Naive thymus-derived CD4-positive, alpha-beta T cell (primary cell): ENCODE measurements at regions not wholly inside any gene's neighbourhood (a gene's known extent, or its start where the extent isn't known, plus 50 kb on each side); places are given as distances from the start of the nearest gene placed in this dataset.

ENCODE experiments used
- ATAC-seq: fragments of 150-1000 bp; cut with Tn5 transposase; 2 replicates; pipeline ENCODE4 v1.10.0; 2021; ENCODE audit warnings: mild to moderate bottlenecking, moderate library complexity
- CTCF ChIA-PET: fragments of 350-600 bp; sonication (Branson Sonifier 250); formaldehyde crosslinking; loops from one replicate; lab custom pipeline; 2021; ENCODE audit warnings: antibody characterized with exemption; lab: Charles Lee
- POLR2A ChIA-PET: fragments of 350-600 bp; sonication (Branson Sonifier 250); formaldehyde crosslinking; loops from one replicate; lab custom pipeline; 2021; ENCODE audit warnings: antibody characterized with exemption, inconsistent platforms; lab: Charles Lee
- DNase-seq, 9 donors: peaks; one replicate each; pipeline versions ENCODE4 v3.0.0 to v3.0.0-alpha.2; 2020 to 2022; ENCODE audit warnings: mixed read lengths in 1 of 9
- H3K27ac ChIP-seq: one replicate; pipeline ENCODE4 v1.7.0; 2013; ENCODE audit warnings: mild to moderate bottlenecking, low read depth, low read length, moderate library complexity
- H3K27me3 ChIP-seq, 2 donors: one replicate each; pipeline ENCODE4 v1.7.0; 2013; ENCODE audit warnings: low read length in 2 of 2, mild to moderate bottlenecking in 2 of 2, moderate library complexity in 2 of 2; ENCODE audit not compliant: control insufficient read depth in 2 of 2, insufficient read depth in 2 of 2
- H3K36me3 ChIP-seq, 3 experiments: 1 replicate in 2 of 3; 2 replicates in 1 of 3; pipeline ENCODE4 v1.7.0; 2013; ENCODE audit warnings: low read length in 3 of 3, mild to moderate bottlenecking in 3 of 3, moderate library complexity in 1 of 3; ENCODE audit not compliant: insufficient read depth in 3 of 3, control insufficient read depth in 2 of 3
- H3K4me1 ChIP-seq, 2 donors: one replicate each; pipeline ENCODE4 v1.7.0; 2013; ENCODE audit warnings: low read length in 2 of 2, mild to moderate bottlenecking in 2 of 2, moderate library complexity in 1 of 2; ENCODE audit not compliant: control insufficient read depth in 2 of 2, insufficient read depth in 2 of 2
- H3K4me3 ChIP-seq: 2 replicates; pipeline ENCODE4 v1.7.0; 2013; ENCODE audit warnings: mild to moderate bottlenecking, low read length
- H3K9me3 ChIP-seq, 3 experiments: 1 replicate in 2 of 3; 2 replicates in 1 of 3; pipeline ENCODE4 v1.7.0; 2013; ENCODE audit warnings: low read length in 3 of 3; ENCODE audit not compliant: control insufficient read depth in 2 of 3
- H3K27ac Mint-ChIP-seq, 9 donors: one replicate each; pipeline ENCODE4 v1.8.0; 2020 to 2022; ENCODE audit warnings: mixed read lengths in 9 of 9, mild to moderate bottlenecking in 8 of 9, moderate library complexity in 5 of 9, inconsistent platforms in 2 of 9
- H3K27me3 Mint-ChIP-seq, 5 donors: one replicate each; pipeline ENCODE4 v1.8.0; 2021 to 2022; ENCODE audit warnings: mixed read lengths in 5 of 5, mild to moderate bottlenecking in 1 of 5
- H3K36me3 Mint-ChIP-seq, 5 donors: one replicate each; pipeline ENCODE4 v1.8.0; 2020 to 2022; ENCODE audit warnings: mixed read lengths in 5 of 5, mild to moderate bottlenecking in 3 of 5, inconsistent platforms in 1 of 5
- H3K4me1 Mint-ChIP-seq, 7 donors: one replicate each; pipeline ENCODE4 v1.8.0; 2020 to 2022; ENCODE audit warnings: mixed read lengths in 7 of 7, mild to moderate bottlenecking in 3 of 7, inconsistent platforms in 1 of 7
- H3K4me3 Mint-ChIP-seq, 10 donors: one replicate each; pipeline ENCODE4 v1.8.0; 2020 to 2022; ENCODE audit warnings: mild to moderate bottlenecking in 10 of 10, mixed read lengths in 10 of 10, moderate library complexity in 6 of 10, inconsistent platforms in 2 of 10
- H3K9me3 Mint-ChIP-seq, 11 donors: one replicate each; pipeline ENCODE4 v1.8.0; 2020 to 2022; ENCODE audit warnings: mixed read lengths in 11 of 11, mild to moderate bottlenecking in 4 of 11, inconsistent platforms in 1 of 11, moderate library complexity in 1 of 11
- intact Hi-C, 2 donors: fragments of 100-400 bp; cut with micrococcal nuclease; formaldehyde crosslinking; loops; one replicate each; pipeline ENCODE4 v1.15.1; 2023

- Mint-ChIP-seq H3K4me3 (no peak overlapping the region), H3K36me3 (no peaks in the 10 kb centered on the region), H3K27ac (no peak overlapping the region), H3K27me3 (peaks cover 0 to 25% (median 4%) of the 10 kb centered on the region in 5 donors), H3K4me1 (no peaks in the 10 kb centered on the region), H3K9me3 (peaks cover 0 to 3% (median 0%) of the 10 kb centered on the region in 11 donors)
- no peak for DNase-seq
- no peak for ATAC-seq
- Histone ChIP-seq H3K27ac (no peak overlapping the region), H3K27me3 (no peaks in the 10 kb centered on the region), H3K36me3 (no peaks in the 10 kb centered on the region), H3K4me3 (no peak overlapping the region), H3K9me3 (no peaks in the 10 kb centered on the region), H3K4me1 (no peaks in the 10 kb centered on the region)
- POLR2A ChIA-PET, result no interaction called here
- intact Hi-C loops, result no loop called here
- CTCF ChIA-PET, result no interaction called here
Measured at GRCh38 chr9:78547831-78548230, 250.9 kb downstream of the PSAT1 start.

- Mint-ChIP-seq H3K27me3 (peaks cover 0 to 25% (median 4%) of the 10 kb centered on the region in 5 donors), H3K4me3 (no peak overlapping the region), H3K27ac (no peak overlapping the region), H3K4me1 (no peaks in the 10 kb centered on the region), H3K36me3 (no peaks in the 10 kb centered on the region), H3K9me3 (peaks cover 0 to 3% (median 0%) of the 10 kb centered on the region in 11 donors)
- Histone ChIP-seq H3K9me3 (no peaks in the 10 kb centered on the region), H3K4me1 (no peaks in the 10 kb centered on the region), H3K27me3 (no peaks in the 10 kb centered on the region), H3K36me3 (no peaks in the 10 kb centered on the region), H3K4me3 (no peak overlapping the region), H3K27ac (no peak overlapping the region)
- ATAC-seq (no peak), DNase-seq (no peak)
- ChIA-PET CTCF (no interaction called here), POLR2A (no interaction called here)
- intact Hi-C loops, result no loop called here
Measured at GRCh38 chr9:78548670-78549069, 251.7 kb downstream of the PSAT1 start.

- Mint-ChIP-seq H3K27me3 (peaks cover 0 to 25% (median 4%) of the 10 kb centered on the region in 5 donors), H3K27ac (no peak overlapping the region), H3K36me3 (no peaks in the 10 kb centered on the region), H3K9me3 (peaks cover 0 to 3% (median 0%) of the 10 kb centered on the region in 11 donors), H3K4me1 (no peaks in the 10 kb centered on the region), H3K4me3 (no peak overlapping the region)
- Histone ChIP-seq H3K9me3 (no peaks in the 10 kb centered on the region), H3K36me3 (no peaks in the 10 kb centered on the region), H3K27me3 (no peaks in the 10 kb centered on the region), H3K4me3 (no peak overlapping the region), H3K4me1 (no peaks in the 10 kb centered on the region), H3K27ac (no peak overlapping the region)
- CTCF ChIA-PET, result no interaction called here
- no peak for ATAC-seq
- intact Hi-C loops, result no loop called here
- POLR2A ChIA-PET, result interaction anchor here (0.6 kb wide), 1 partner anchor 18 kb away, joined by 3 read pairs; no protein-coding TSS in a partner anchor
- DNase-seq, result no peak
Measured at GRCh38 chr9:78549711-78550110, 252.8 kb downstream of the PSAT1 start.

- Histone ChIP-seq H3K4me1 (no peaks in the 10 kb centered on the region), H3K27ac (no peak overlapping the region), H3K9me3 (no peaks in the 10 kb centered on the region), H3K4me3 (no peak overlapping the region), H3K27me3 (no peaks in the 10 kb centered on the region), H3K36me3 (no peaks in the 10 kb centered on the region)
- POLR2A ChIA-PET, result no interaction called here
- Mint-ChIP-seq H3K4me1 (no peaks in the 10 kb centered on the region), H3K27me3 (peaks cover 0 to 19% (median 4%) of the 10 kb centered on the region in 5 donors), H3K36me3 (no peaks in the 10 kb centered on the region), H3K9me3 (peaks cover 0 to 3% (median 0%) of the 10 kb centered on the region in 11 donors), H3K27ac (no peak overlapping the region), H3K4me3 (no peak overlapping the region)
- intact Hi-C loops, result no loop called here
- CTCF ChIA-PET, result interaction anchor here (0.6 kb wide), 1 partner anchor 1099 kb away, joined by 3 read pairs; no protein-coding TSS in a partner anchor
- ATAC-seq (no peak), DNase-seq (no peak)
Measured at GRCh38 chr9:78552802-78553201, 255.9 kb downstream of the PSAT1 start.

- Mint-ChIP-seq H3K9me3 (peaks cover 0 to 7% (median 0%) of the 10 kb centered on the region in 11 donors), H3K4me3 (no peak overlapping the region), H3K36me3 (no peaks in the 10 kb centered on the region), H3K4me1 (no peaks in the 10 kb centered on the region), H3K27me3 (no peaks in the 10 kb centered on the region), H3K27ac (no peak overlapping the region)
- no peak overlapping the region for H3K27ac ChIP-seq
- intact Hi-C loops, result no loop called here
- no peaks in the 10 kb centered on the region for H3K9me3 ChIP-seq
- ATAC-seq (no peak), DNase-seq (no peak)
- no peaks in the 10 kb centered on the region for H3K27me3 ChIP-seq
- ChIA-PET POLR2A (no interaction called here), CTCF (interaction anchor here (0.6 kb wide), 1 partner anchor 13 kb away, joined by 3 read pairs; no protein-coding TSS in a partner anchor)
- H3K4me1 ChIP-seq, result no peaks in the 10 kb centered on the region
- H3K36me3 ChIP-seq, result no peaks in the 10 kb centered on the region
- no peak overlapping the region for H3K4me3 ChIP-seq
Measured at GRCh38 chr9:78557540-78557939, 260.6 kb downstream of the PSAT1 start.

DNA sequence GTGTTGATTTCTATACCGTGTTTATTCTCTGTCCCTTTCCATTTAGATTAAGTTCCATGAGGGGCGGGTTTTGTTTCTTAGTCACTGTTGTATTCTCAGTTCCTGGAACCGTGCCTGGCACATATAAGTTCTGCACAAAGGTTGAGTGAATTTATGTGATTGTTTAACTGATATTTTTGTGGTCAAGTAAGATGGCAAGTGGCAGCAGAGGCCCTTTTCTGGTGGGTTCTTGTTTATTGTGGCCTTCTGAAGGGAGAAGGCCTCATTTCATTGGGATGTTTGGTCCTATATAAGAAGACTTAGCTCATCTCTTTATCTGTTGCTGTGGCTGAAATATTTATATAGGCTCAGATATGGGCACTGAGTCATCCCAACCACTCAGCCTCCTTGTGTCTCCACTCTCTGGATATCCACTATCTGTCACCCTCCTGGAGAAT is 262.5 kb downstream of the PSAT1 start:
- ATAC-seq (no peak), DNase-seq (no peak)
- intact Hi-C loops, result no loop called here
- Histone ChIP-seq H3K27ac (no peak overlapping the region), H3K27me3 (no peaks in the 10 kb centered on the region), H3K4me1 (no peaks in the 10 kb centered on the region), H3K9me3 (no peaks in the 10 kb centered on the region), H3K4me3 (no peak overlapping the region), H3K36me3 (no peaks in the 10 kb centered on the region)
- H3K36me3 Mint-ChIP-seq, result no peaks in the 10 kb centered on the region
- H3K4me1 Mint-ChIP-seq, result no peaks in the 10 kb centered on the region
- ChIA-PET POLR2A (no interaction called here), CTCF (no interaction called here)
- H3K27ac Mint-ChIP-seq, result no peak overlapping the region
- peaks cover 0 to 7% (median 0%) of the 10 kb centered on the region in 11 donors for H3K9me3 Mint-ChIP-seq
- peaks cover 0 to 3% (median 0%) of the 10 kb centered on the region in 5 donors for H3K27me3 Mint-ChIP-seq
- H3K4me3 Mint-ChIP-seq, result no peak overlapping the region

DNA sequence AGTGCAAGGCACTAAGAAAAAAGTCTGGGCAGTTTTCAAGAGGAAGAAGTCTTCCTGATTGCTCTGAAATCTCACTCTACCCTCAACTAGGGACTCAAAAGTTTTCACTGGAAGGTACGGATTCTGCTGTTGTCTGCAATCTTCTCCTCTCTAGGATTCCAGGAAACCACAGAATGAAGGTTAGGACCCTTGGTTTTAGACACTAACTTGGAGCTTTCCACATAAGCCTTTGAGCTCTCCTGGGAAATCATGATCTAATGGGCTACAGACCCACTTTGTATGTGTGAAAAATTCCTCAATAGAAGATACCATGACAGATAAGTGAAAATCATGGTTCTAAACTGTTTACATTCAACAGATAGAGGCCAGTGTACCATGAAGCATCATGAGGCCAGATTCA is 265.1 kb downstream of the PSAT1 start:
- Histone ChIP-seq H3K36me3 (no peaks in the 10 kb centered on the region), H3K4me3 (no peak overlapping the region), H3K27ac (no peak overlapping the region), H3K4me1 (no peaks in the 10 kb centered on the region), H3K9me3 (no peaks in the 10 kb centered on the region), H3K27me3 (no peaks in the 10 kb centered on the region)
- ChIA-PET CTCF (no interaction called here), POLR2A (no interaction called here)
- intact Hi-C loops, result no loop called here
- DNase-seq (no peak), ATAC-seq (no peak)
- Mint-ChIP-seq H3K27ac (no peak overlapping the region), H3K9me3 (peaks cover 0 to 4% (median 0%) of the 10 kb centered on the region in 11 donors), H3K4me1 (no peaks in the 10 kb centered on the region), H3K4me3 (no peak overlapping the region), H3K36me3 (no peaks in the 10 kb centered on the region), H3K27me3 (peaks cover 0 to 3% (median 0%) of the 10 kb centered on the region in 5 donors)
